DMS 273 (cell line): ENCODE measurements at regions not wholly inside any gene's neighbourhood (a gene's known extent, or its start where the extent isn't known, plus 50 kb on each side); places are given as distances from the start of the nearest gene placed in this dataset.
A peak's percentile ranks its signal among the peaks of the same experiment; 100 is the strongest.

Experiments
- DNase-seq: peaks from one replicate; lab custom pipeline; 2025; ENCODE audit not compliant: unreplicated experiment; lab: John Stamatoyannopoulos, UW

GRCh38 chr11:130786586-130786985 lies 129.7 kb downstream of the SNX19 start:
- no peak for DNase-seq

GRCh38 chr11:130787092-130787616 lies 129.1 kb downstream of the SNX19 start:
- DNase-seq = no peak

DNA sequence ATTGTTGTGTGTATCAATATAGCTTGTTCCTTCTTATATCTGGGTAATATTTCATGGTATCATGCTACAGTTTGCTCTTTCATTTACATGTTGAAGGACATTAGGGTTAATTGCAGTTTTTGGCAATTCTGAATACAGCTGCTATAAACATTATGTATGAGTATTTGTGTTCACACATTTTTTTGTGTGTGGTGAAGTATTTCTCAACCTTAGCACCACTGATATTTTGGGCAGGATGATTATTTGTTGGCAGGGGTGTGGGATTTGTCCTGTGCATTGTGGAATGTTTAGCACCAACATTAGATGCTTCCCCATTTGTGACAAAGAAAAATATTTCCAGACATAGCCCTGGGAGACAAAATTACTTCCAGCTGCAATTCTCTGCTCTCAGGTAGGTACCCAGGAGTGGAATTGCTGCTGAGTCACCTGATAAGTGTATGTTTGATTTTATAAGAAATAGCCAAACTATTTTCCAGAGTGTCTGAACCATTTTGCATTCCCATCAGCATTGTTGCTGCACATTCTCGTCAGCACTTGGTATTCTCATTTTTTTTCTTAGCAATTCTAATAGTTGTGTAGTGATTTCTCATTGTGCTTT lies 128.2 kb downstream of the SNX19 start:
- no peak for DNase-seq

DNA sequence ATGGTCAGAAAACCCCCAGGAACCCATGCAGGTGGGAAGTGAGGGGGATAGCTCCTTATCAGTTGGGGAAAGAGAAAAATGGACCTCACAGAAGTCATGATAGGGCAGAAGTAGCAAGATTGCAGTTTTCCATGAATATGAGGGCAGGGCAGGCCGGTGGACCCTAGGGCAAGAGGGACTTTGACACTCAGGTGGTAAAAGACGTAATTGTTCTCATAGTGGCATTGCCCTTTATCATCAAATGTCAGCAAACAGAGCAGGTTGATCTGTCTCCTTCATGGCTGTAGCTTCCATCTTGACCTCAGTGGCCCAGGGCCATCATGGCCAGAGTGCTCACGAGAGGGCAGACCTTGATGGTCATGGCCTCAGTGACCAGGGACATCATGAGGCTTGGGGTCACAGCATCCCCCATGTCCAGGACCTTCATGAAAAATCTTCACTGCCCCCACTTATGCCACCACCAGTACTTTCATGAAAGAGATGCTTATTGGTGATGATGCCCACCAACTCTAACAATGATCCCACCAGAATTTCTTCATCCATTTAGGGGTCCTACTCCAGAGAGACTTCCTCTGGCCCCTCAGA lies 127.1 kb downstream of the SNX19 start:
- DNase-seq = no peak

DNA sequence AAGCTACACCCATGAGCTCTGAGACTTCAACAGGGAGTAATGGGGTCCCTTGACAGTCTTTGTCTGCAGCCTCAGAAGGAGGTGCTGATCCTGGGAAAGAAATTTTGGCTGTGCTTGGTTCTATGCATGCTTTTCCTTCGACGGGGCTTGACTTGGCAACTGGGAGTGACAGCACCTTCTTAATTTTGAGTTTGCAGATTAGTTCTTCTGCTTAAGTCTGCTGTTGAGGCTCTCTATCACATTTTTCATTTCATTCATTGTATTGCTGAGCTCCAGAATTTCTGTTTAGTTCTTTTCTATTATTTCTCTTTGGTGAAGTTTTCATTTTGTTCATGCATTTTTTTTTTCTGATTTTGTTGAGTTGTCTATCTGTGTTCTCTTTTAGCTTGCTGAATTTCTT lies 125.6 kb downstream of the SNX19 start:
- no peak for DNase-seq

DNA sequence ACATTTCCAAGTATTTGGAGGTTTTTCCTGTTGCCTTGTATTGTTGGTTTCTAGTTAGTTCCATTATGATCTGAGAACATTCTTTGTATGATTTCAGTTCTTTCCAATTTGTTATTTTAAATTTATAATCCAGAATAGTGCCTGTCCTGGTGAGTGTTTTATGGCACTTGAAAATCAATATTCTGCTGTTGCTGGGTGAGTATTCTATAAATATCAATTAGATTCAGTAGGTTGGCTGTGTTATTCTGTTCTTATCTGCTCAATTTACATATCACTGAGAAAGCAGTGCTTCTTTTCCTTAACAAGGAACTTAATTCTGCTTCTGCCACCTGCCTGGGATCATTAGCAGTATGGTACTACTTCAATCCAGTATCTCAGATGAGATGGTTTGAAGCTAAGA lies 123.5 kb downstream of the SNX19 start:
- no peak for DNase-seq

- DNase-seq = no peak
Observed at GRCh38 chr11:130796828-130797227, 119.5 kb downstream of the SNX19 start.

- no peak for DNase-seq
Observed at GRCh38 chr11:130798280-130798679, 118.0 kb downstream of the SNX19 start.

DNA sequence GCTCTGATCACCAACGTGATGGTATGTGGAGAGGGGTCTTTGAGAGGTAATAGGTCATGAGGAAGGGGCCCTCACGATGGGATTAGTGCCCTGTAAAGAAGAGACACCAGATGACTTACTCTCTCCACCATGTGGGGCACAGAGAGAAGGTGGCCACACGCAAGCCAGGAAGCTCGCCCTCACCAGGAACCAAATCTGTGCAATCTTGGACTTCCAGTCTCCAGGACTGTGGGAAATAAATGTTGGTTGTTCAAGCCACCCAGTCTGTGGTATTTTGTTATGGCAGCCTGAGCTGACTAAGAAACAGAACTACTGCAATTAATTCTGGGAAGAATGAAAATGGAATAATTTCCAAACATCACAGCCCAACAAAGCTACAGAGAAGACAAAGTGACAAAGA lies 117.5 kb downstream of the SNX19 start:
- no peak for DNase-seq

DNA sequence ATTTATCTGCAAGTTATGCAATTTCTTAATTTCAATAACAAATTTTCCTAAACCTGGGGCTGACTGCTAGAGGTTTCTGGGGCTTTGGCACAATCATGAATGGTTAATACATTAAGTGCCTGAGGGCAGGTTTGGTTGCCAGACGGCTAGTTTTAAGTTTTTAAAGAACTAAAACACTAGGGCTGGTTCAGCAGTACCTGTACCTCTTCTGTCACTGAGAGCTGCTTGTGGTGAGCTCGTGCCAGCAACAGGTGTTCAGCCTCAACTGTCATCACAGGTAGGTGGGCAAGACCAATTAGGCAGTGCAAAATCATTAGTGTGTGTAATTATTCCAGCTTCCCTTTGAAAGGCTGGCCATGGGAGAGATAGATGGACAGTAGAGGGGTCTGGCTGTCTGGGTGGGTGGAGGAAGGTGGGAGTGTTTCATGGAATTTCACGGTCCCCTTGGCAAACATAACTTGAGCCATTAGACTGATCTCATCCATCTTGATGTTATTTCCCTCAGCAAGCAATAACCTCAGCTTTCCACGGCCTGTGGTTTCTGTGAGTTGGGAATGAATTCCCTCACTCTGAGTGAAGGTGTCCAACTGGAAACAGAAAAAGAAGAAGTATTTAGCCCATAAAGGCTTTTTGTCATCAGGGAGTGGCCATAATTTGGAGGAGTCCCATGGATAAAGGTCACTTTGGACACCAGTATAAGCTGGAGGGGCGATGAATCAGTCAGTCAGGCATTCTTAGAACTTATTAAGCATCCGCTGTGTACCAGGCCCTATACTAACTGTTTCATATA lies 114.8 kb downstream of the SNX19 start:
- DNase-seq = no peak

DNA sequence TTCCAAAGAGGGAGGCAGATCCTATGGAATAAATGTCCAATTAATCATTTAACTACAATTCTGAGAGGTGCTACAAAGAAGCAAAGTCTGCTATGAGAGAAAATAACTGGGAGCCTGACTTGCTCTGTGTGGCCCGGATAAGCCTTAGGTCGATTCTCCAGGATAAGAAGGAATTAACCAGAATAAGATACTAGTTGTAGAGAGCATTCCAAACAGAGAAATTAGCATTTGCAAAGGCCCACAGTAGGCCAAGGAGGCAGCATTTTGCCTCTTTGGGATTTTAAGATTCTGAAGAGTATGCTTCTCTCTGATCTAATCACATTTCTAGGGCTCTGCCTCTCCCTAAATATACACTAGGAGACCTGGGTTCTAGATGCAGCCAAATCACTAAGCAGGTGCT lies 113.7 kb downstream of the SNX19 start:
- DNase-seq = no peak

DNA sequence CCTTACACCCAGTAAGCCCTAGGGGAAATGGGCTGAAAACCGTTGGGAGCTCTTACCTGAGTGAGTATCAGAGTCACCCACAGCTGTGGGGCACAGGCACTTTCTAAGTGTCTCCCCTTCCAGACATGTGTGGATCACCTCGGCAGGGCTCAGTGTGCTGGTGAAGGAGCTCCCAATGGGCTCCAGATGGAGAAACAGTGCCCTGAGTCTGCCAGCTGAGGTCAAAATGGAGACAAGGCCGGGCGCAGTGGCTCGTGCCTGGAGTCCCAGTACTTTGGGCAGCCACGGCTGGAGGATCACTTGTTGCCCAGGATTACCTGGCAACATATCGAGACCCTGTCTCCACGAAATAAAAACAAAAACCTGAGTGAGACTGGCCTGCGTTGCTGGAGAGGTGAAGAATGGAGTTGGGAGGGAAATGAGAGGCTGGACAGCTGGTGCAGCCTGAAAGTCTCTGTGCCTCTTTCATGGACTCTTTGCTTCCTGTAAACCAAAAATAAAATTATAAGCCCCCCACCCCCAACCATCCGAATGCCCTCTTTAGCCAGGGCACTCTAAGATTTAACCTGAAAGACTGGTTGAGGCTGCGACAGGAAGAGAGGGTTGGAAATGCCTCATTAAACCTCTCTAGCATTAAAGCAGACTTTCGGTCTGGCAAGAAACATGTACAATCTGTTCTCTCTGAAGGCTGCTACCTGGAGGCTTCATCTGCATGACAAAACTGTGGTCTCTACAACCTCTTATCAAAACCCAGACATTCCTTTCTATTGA lies 111.8 kb downstream of the SNX19 start:
- DNase-seq = peak; percentile 1

- DNase-seq = no peak
Observed at GRCh38 chr11:130806746-130807145, 109.5 kb downstream of the SNX19 start.

DNA sequence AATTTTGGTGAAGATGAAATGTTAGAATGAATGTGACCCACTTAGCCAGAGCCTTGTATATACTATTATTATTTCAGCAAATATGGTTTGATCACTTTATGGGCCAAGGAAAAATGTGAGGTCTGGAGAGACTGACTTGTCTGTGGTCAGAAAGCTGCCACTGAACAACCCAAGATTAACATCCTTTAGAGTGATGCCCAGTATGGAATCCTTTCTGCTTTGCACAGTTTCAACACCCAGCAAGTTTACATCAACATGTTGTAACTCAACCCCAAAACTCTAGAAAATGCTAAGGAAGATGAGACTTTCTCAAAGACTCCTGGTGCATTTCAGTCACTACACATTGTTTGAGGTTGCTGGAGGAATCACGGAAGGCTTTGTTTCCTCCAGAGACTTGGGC lies 107.7 kb downstream of the SNX19 start:
- DNase-seq = no peak

GRCh38 chr11:130813196-130813595 lies 103.1 kb downstream of the SNX19 start:
- DNase-seq = no peak

- DNase-seq = no peak
Observed at GRCh38 chr11:130813638-130814037, 102.6 kb downstream of the SNX19 start.

DNA sequence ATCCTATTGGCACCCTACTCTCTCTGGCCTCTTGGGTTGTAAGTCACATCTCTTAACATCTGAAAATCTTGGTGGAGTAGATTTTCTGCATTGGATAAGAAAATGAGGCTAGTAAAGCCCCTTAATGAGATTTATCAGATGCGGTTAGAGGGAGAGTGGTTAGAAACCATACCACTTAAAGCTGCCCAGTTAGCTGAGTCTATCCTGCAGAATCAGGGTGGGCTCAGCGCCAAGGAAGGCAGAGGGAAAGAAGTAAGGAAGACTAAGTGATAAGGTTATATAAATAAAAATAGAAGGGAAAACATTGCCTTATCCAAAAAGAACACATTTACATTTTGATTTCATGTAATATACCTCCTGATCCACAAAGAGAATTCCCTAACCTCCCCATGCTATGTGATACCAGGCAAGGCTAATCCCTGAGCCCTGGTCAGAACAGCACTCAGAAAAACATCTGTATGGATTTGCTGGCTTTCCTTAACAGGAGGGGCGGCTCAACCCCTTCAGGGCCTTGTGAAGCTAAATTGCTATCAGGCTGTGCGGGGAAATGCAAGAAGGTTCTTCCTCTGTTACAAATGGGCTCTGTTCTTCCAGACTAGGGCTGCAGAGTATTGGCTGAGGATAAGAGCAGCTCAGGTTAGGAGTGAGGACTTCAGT lies 101.7 kb downstream of the SNX19 start:
- no peak for DNase-seq

- no peak for DNase-seq
Observed at GRCh38 chr11:130815097-130815802, 101.0 kb downstream of the SNX19 start.

- DNase-seq = no peak
Observed at GRCh38 chr11:130815956-130816355, 100.3 kb downstream of the SNX19 start.
